Kidney (tissue), 13 donors: ENCODE measurements at regions not wholly inside any gene's neighbourhood (a gene's known extent, or its start where the extent isn't known, plus 50 kb on each side); places are given as distances from the start of the nearest gene placed in this dataset.

Experiments
- DNase-seq, 5 donors: peaks; one replicate each; pipeline ENCODE4 v3.0.0-alpha.2; 2013 to 2020
- FAIRE-seq: peaks from 2 replicates; lab custom pipeline; 2012; peaks lifted over from hg19 to GRCh38; lab: Jason Lieb, UNC
- H3K27ac ChIP-seq, 2 donors: one replicate each; pipeline ENCODE4 v1.7.0; 2013; ENCODE audit warnings: low read depth in 2 of 2, low read length in 2 of 2, inconsistent platforms in 1 of 2
- H3K27me3 ChIP-seq: one replicate; pipeline ENCODE4 v1.7.1; 2013; ENCODE audit warnings: low read length, inconsistent platforms; ENCODE audit not compliant: control insufficient read depth, insufficient read depth
- H3K36me3 ChIP-seq, 3 donors: one replicate each; pipeline versions ENCODE4 v1.7.0 to v1.7.1; 2013; ENCODE audit warnings: low read length in 3 of 3, control low read depth in 1 of 3, inconsistent platforms in 1 of 3; ENCODE audit not compliant: insufficient read depth in 3 of 3, control insufficient read depth in 2 of 3
- H3K4me1 ChIP-seq, 3 donors: one replicate each; pipeline versions ENCODE4 v1.7.0 to v1.7.1; 2013; ENCODE audit warnings: low read length in 3 of 3, inconsistent platforms in 1 of 3, low read depth in 1 of 3; ENCODE audit not compliant: control insufficient read depth in 2 of 3, insufficient read depth in 2 of 3
- H3K4me3 ChIP-seq, 3 donors: one replicate each; pipeline versions ENCODE4 v1.7.0 to v1.8.1; 2013; ENCODE audit warnings: low read length in 3 of 3, control low read depth in 1 of 3, inconsistent platforms in 1 of 3
- H3K9ac ChIP-seq, 3 donors: one replicate each; pipeline versions ENCODE4 v1.7.0 to v1.7.1; 2013; ENCODE audit warnings: low read length in 3 of 3, control low read depth in 1 of 3, inconsistent platforms in 1 of 3
- H3K9me3 ChIP-seq, 3 donors: one replicate each; pipeline versions ENCODE4 v1.7.0 to v1.7.1; 2013; ENCODE audit warnings: low read length in 3 of 3, control low read depth in 1 of 3, inconsistent platforms in 1 of 3; ENCODE audit not compliant: control insufficient read depth in 2 of 3, insufficient read depth in 1 of 3
- CTCF ChIP-seq: IDR thresholded peaks from 3 replicates; pipeline ENCODE4 v1.5.1; 2012; ENCODE audit warnings: mild to moderate bottlenecking, moderate library complexity, borderline replicate concordance; ENCODE audit not compliant: insufficient read depth; ENCODE audit errors: extremely low read depth
- intact Hi-C: fragments of 100-400 bp; cut with DNase I; formaldehyde crosslinking; loops from one replicate; pipeline ENCODE4 v1.11.1; 2022
- donor health status: control.
- donor health status: control.
- donor health status: control.
- donor health status: control.
- donor health status: control.
- donor health status: DM: yes; HTN: yes; CAD: no.
- donor health status: Normal renal cell carcinoma (clear cell type).

GRCh38 chr5:2686321-2687124, 65.0 kb downstream of the IRX2 start:
- Histone ChIP-seq H3K4me3 (no peak overlapping the region), H3K36me3 (no peaks in the 10 kb centered on the region), H3K9me3 (peaks cover 0 to 6% (median 0%) of the 10 kb centered on the region in 3 donors), H3K27ac (no peak overlapping the region), H3K27me3 (no peaks in the 10 kb centered on the region), H3K4me1 (no peaks in the 10 kb centered on the region), H3K9ac (no peak overlapping the region)
- intact Hi-C loops = no loop called here
- no peak for FAIRE-seq
- peak in 2 of 5 donors; percentile 20 to 21 for DNase-seq
- TF ChIP-seq CTCF = no peak

DNA sequence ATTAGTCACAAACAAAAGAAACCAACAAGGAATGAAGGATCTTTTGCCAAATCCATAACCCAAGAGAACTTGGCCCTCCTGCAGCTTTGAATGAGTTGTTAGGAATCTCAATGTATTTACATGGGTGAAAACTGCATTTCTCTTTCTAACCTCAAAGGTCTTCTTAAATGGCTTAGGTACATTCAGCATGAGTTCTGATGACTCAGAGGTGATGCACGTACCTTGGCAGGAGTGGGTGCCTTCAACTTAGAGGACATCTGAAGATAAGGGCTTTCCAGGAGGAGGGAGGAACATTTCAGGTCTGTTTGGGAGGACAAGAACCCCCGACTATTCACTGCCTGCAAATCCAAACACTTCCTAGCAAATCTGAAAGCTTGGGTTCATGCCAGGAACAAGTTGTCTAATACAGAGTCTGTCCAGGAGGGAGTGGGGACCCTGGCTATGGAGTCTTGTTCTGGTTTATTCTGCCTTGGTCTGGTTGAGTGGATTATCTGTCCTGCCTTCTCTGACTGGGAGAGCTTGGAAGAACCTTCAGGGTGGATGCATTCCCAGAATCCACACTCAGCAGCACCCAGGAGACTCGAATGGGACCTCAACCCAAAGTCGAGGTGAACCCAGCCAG, 65.7 kb downstream of the IRX2 start:
- DNase-seq (no peak), FAIRE-seq (no peak)
- Histone ChIP-seq H3K36me3 (no peaks in the 10 kb centered on the region), H3K9me3 (peaks cover 0 to 1% (median 0%) of the 10 kb centered on the region in 3 donors), H3K27me3 (no peaks in the 10 kb centered on the region), H3K4me1 (no peaks in the 10 kb centered on the region), H3K4me3 (no peak overlapping the region), H3K9ac (no peak overlapping the region), H3K27ac (no peak overlapping the region)
- no peak for TF ChIP-seq CTCF
- intact Hi-C loops = no loop called here

- Histone ChIP-seq H3K4me3 (no peak overlapping the region), H3K27me3 (no peaks in the 10 kb centered on the region), H3K36me3 (no peaks in the 10 kb centered on the region), H3K4me1 (no peaks in the 10 kb centered on the region), H3K9me3 (no peaks in the 10 kb centered on the region), H3K27ac (no peak overlapping the region), H3K9ac (no peak overlapping the region)
- intact Hi-C loops = no loop called here
- DNase-seq = no peak
- no peak for FAIRE-seq
- TF ChIP-seq CTCF = no peak
These were observed 66.9 kb downstream of the IRX2 start for GRCh38 chr5:2684606-2685005.
